ENCODE measurements at regions not wholly inside any gene's neighbourhood (a gene's known extent, or its start where the extent isn't known, plus 50 kb on each side); places are given as distances from the start of the nearest gene placed in this dataset.

GRCh38 chr12:73678335-73678734 lies 859.3 kb upstream of the ATXN7L3B start:
- TF ChIP-seq POLR2A (IDR thresholded peaks at IDR 0.05) (no peak), CTCF (IDR thresholded peaks at IDR 0.05 in 8 of 11, conservative IDR thresholded peaks at IDR 0.05 in 3 of 11) (no peak)

Measured in spleen (tissue), 7 donors.